ENCODE measurements at regions not wholly inside any gene's neighbourhood (a gene's known extent, or its start where the extent isn't known, plus 50 kb on each side); places are given as distances from the start of the nearest gene placed in this dataset.

- Histone ChIP-seq H3K4me1 (ENCODE audit: control insufficient read depth in 1 of 2, insufficient read depth in 2 of 2, low read length in 2 of 2) (no peaks in the 10 kb centered on the region), H2BK120ac (ENCODE audit: insufficient read depth, low read length, poor library complexity) (no peak overlapping the region), H2BK5ac (ENCODE audit: low read depth, low read length, poor library complexity) (no peak overlapping the region), H3K18ac (ENCODE audit: low read length) (no peak overlapping the region), H3K27me3 (ENCODE audit: insufficient read depth, low read length) (no peaks in the 10 kb centered on the region), H3K14ac (ENCODE audit: low read length) (no peak overlapping the region), H2BK12ac (ENCODE audit: low read length) (no peak overlapping the region), H2AK5ac (ENCODE audit: low read length) (no peak overlapping the region), H2AFZ (ENCODE audit: insufficient read depth, low read length, poor library complexity) (no peak overlapping the region), H3K9ac (ENCODE audit: low read length) (no peak overlapping the region), H3K79me1 (ENCODE audit: low read length) (no peaks in the 10 kb centered on the region), H3K79me2 (ENCODE audit: control insufficient read depth, insufficient read depth, low read length, poor library complexity) (no peaks in the 10 kb centered on the region), H4K12ac (ENCODE audit: low read depth, low read length) (no peak overlapping the region), H3K27ac (ENCODE audit: low read depth, low read length) (no peak overlapping the region), H4K91ac (ENCODE audit: low read depth, low read length) (no peak overlapping the region), H3K36me3 (ENCODE audit: control insufficient read depth in 1 of 2, insufficient read depth in 2 of 2, low read length in 2 of 2) (no peaks in the 10 kb centered on the region), H3K4me2 (ENCODE audit: low read length) (no peak overlapping the region), H3K4me3 (ENCODE audit: low read depth, low read length) (no peak overlapping the region), H3K23ac (ENCODE audit: low read length) (no peak overlapping the region), H3K9me3 (ENCODE audit: insufficient read depth, low read depth, low read length) (no peaks in the 10 kb centered on the region), H3K4ac (ENCODE audit: low read depth, low read length) (no peak overlapping the region), H4K8ac (ENCODE audit: low read depth, low read length) (no peak overlapping the region)
- peak in 1 of 2 donors; percentile 10 for DNase-seq
- no CpG with 5 or more reads among the region's 1 CpG for WGBS (ENCODE audit: extremely low coverage, insufficient coverage, insufficient read length)
Observed at GRCh38 chr20:7346562-7346961, 579.1 kb downstream of the BMP2 start.

GRCh38 chr20:7347409-7347808 lies 579.9 kb downstream of the BMP2 start:
- no peaks in the 10 kb centered on the region for H3K4me1 ChIP-seq (ENCODE audit: control insufficient read depth in 1 of 2, insufficient read depth in 2 of 2, low read length in 2 of 2)
- no peaks in the 10 kb centered on the region for H3K79me1 ChIP-seq (ENCODE audit: low read length)
- no CpG with 5 or more reads among the region's 2 CpGs for WGBS (ENCODE audit: extremely low coverage, insufficient coverage, insufficient read length)
- H3K27me3 ChIP-seq (ENCODE audit: insufficient read depth, low read length): no peaks in the 10 kb centered on the region
- H3K18ac ChIP-seq (ENCODE audit: low read length): no peak overlapping the region
- H3K36me3 ChIP-seq (ENCODE audit: control insufficient read depth in 1 of 2, insufficient read depth in 2 of 2, low read length in 2 of 2): no peaks in the 10 kb centered on the region
- H2AFZ ChIP-seq (ENCODE audit: insufficient read depth, low read length, poor library complexity): no peak overlapping the region
- no peak overlapping the region for H3K14ac ChIP-seq (ENCODE audit: low read length)
- H4K91ac ChIP-seq (ENCODE audit: low read depth, low read length): no peak overlapping the region
- no peak overlapping the region for H3K23ac ChIP-seq (ENCODE audit: low read length)
- no peaks in the 10 kb centered on the region for H3K9me3 ChIP-seq (ENCODE audit: insufficient read depth, low read depth, low read length)
- no peak overlapping the region for H4K8ac ChIP-seq (ENCODE audit: low read depth, low read length)
- H2BK120ac ChIP-seq (ENCODE audit: insufficient read depth, low read length, poor library complexity): no peak overlapping the region
- H3K27ac ChIP-seq (ENCODE audit: low read depth, low read length): no peak overlapping the region
- no peak overlapping the region for H2BK5ac ChIP-seq (ENCODE audit: low read depth, low read length, poor library complexity)
- no peak overlapping the region for H3K4me2 ChIP-seq (ENCODE audit: low read length)
- peak in 1 of 2 donors; percentile 2 for DNase-seq
- no peak overlapping the region for H4K12ac ChIP-seq (ENCODE audit: low read depth, low read length)
- H3K79me2 ChIP-seq (ENCODE audit: control insufficient read depth, insufficient read depth, low read length, poor library complexity): no peaks in the 10 kb centered on the region
- H3K9ac ChIP-seq (ENCODE audit: low read length): no peak overlapping the region
- H2AK5ac ChIP-seq (ENCODE audit: low read length): no peak overlapping the region
- no peak overlapping the region for H3K4me3 ChIP-seq (ENCODE audit: low read depth, low read length)
- no peak overlapping the region for H3K4ac ChIP-seq (ENCODE audit: low read depth, low read length)
- H2BK12ac ChIP-seq (ENCODE audit: low read length): no peak overlapping the region

GRCh38 chr20:7348253-7348652 lies 580.8 kb downstream of the BMP2 start:
- Histone ChIP-seq H2BK120ac (ENCODE audit: insufficient read depth, low read length, poor library complexity) (no peak overlapping the region), H3K27ac (ENCODE audit: low read depth, low read length) (no peak overlapping the region), H2BK12ac (ENCODE audit: low read length) (no peak overlapping the region), H2BK5ac (ENCODE audit: low read depth, low read length, poor library complexity) (no peak overlapping the region), H3K14ac (ENCODE audit: low read length) (no peak overlapping the region), H3K18ac (ENCODE audit: low read length) (no peak overlapping the region), H3K27me3 (ENCODE audit: insufficient read depth, low read length) (no peaks in the 10 kb centered on the region), H3K4me1 (ENCODE audit: control insufficient read depth in 1 of 2, insufficient read depth in 2 of 2, low read length in 2 of 2) (no peaks in the 10 kb centered on the region), H3K36me3 (ENCODE audit: control insufficient read depth in 1 of 2, insufficient read depth in 2 of 2, low read length in 2 of 2) (no peaks in the 10 kb centered on the region), H3K4me2 (ENCODE audit: low read length) (no peak overlapping the region), H3K4ac (ENCODE audit: low read depth, low read length) (no peak overlapping the region), H4K91ac (ENCODE audit: low read depth, low read length) (no peak overlapping the region), H4K8ac (ENCODE audit: low read depth, low read length) (no peak overlapping the region), H3K79me1 (ENCODE audit: low read length) (no peaks in the 10 kb centered on the region), H3K4me3 (ENCODE audit: low read depth, low read length) (no peak overlapping the region), H4K12ac (ENCODE audit: low read depth, low read length) (no peak overlapping the region), H3K79me2 (ENCODE audit: control insufficient read depth, insufficient read depth, low read length, poor library complexity) (no peaks in the 10 kb centered on the region), H3K23ac (ENCODE audit: low read length) (no peak overlapping the region), H2AFZ (ENCODE audit: insufficient read depth, low read length, poor library complexity) (no peak overlapping the region), H3K9ac (ENCODE audit: low read length) (no peak overlapping the region), H2AK5ac (ENCODE audit: low read length) (no peak overlapping the region), H3K9me3 (ENCODE audit: insufficient read depth, low read depth, low read length) (no peaks in the 10 kb centered on the region)
- no CpG with 5 or more reads among the region's 1 CpG for WGBS (ENCODE audit: extremely low coverage, insufficient coverage, insufficient read length)
- DNase-seq: no peak

- Histone ChIP-seq H2BK12ac (ENCODE audit: low read length) (no peak overlapping the region), H2AK5ac (ENCODE audit: low read length) (no peak overlapping the region), H3K27ac (ENCODE audit: low read depth, low read length) (no peak overlapping the region), H3K9ac (ENCODE audit: low read length) (no peak overlapping the region), H3K23ac (ENCODE audit: low read length) (no peak overlapping the region), H3K4ac (ENCODE audit: low read depth, low read length) (no peak overlapping the region), H4K8ac (ENCODE audit: low read depth, low read length) (no peak overlapping the region), H3K4me3 (ENCODE audit: low read depth, low read length) (no peak overlapping the region), H4K91ac (ENCODE audit: low read depth, low read length) (no peak overlapping the region), H3K36me3 (ENCODE audit: control insufficient read depth in 1 of 2, insufficient read depth in 2 of 2, low read length in 2 of 2) (no peaks in the 10 kb centered on the region), H2AFZ (ENCODE audit: insufficient read depth, low read length, poor library complexity) (no peak overlapping the region), H4K12ac (ENCODE audit: low read depth, low read length) (no peak overlapping the region), H3K4me2 (ENCODE audit: low read length) (no peak overlapping the region), H3K18ac (ENCODE audit: low read length) (no peak overlapping the region), H3K4me1 (ENCODE audit: control insufficient read depth in 1 of 2, insufficient read depth in 2 of 2, low read length in 2 of 2) (no peaks in the 10 kb centered on the region), H3K27me3 (ENCODE audit: insufficient read depth, low read length) (no peaks in the 10 kb centered on the region), H3K14ac (ENCODE audit: low read length) (no peak overlapping the region), H3K79me2 (ENCODE audit: control insufficient read depth, insufficient read depth, low read length, poor library complexity) (no peaks in the 10 kb centered on the region), H3K9me3 (ENCODE audit: insufficient read depth, low read depth, low read length) (no peaks in the 10 kb centered on the region), H2BK5ac (ENCODE audit: low read depth, low read length, poor library complexity) (no peak overlapping the region), H2BK120ac (ENCODE audit: insufficient read depth, low read length, poor library complexity) (no peak overlapping the region), H3K79me1 (ENCODE audit: low read length) (no peaks in the 10 kb centered on the region)
- no peak for DNase-seq
- no CpG with 5 or more reads among the region's 9 CpGs for WGBS (ENCODE audit: extremely low coverage, insufficient coverage, insufficient read length)
Observed at GRCh38 chr20:7352165-7352564, 584.7 kb downstream of the BMP2 start.

Measured in trophoblast cell (in vitro differentiated cells and primary cell).